ENCODE measurements at regions not wholly inside any gene's neighbourhood (a gene's known extent, or its start where the extent isn't known, plus 50 kb on each side); places are given as distances from the start of the nearest gene placed in this dataset.

- DNase-seq (ENCODE audit: low spot score): no peak
Observed at GRCh38 chr17:71142333-71142732, 973.0 kb downstream of the KCNJ2 start.

DNA sequence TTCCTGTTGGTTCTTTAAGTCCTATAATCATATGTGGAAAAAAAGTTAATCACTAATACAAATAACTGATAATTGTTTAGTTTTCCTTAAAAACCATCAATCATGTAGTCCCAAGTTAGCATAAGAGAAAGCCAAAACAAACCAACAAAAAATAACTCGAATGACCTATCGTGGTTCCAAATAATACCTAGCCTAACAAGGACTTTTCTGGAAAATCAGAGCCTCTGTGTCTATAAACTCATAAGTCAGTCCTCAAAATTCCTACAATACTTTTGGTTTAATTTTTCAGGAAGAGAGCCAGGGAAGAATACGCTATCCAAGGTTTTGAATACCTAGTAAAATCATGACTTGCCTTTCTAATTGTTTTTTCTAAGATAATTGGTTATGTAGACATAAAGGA, 975.3 kb upstream of the SOX9 start:
- DNase-seq (ENCODE audit: low spot score): no peak

DNA sequence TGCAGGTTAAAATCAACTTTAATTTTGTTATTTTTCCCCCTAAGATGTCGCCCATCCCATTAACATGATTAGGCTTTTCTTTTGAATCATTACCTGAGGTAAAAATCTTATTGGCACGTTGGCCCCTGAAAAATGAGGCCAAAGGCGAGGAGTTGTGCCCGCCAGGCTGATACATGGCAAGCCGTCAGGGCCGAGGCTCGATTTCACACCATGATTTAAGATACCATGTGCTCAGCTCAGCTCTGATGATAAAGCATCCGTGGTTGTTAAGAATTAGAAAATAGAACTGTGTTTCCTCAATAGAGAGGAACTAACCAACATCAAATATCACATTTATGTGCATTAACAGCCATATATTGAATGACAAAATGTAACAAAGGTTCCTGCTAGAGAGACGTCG, 972.9 kb upstream of the SOX9 start:
- DNase-seq (ENCODE audit: low spot score): no peak

DNA sequence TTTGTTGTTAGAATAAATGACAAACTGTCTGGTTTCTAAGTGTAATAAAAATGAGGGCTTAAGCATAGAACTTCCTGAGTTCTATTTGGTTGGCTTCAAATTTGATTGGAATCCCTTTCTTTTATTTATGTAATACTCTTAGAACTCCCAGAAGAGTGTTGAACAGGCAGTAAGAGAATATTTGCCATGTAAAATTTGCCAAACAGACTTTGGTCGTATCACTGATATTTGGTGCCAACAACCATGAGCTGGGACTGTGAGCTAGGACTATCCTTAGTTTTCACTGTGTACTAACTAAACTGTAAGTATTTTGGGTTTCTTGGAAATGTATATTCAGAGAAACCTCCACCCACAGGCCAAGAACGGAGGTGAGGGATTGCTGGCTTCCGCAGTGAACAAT, 971.2 kb upstream of the SOX9 start:
- DNase-seq (ENCODE audit: low spot score): no peak

DNA sequence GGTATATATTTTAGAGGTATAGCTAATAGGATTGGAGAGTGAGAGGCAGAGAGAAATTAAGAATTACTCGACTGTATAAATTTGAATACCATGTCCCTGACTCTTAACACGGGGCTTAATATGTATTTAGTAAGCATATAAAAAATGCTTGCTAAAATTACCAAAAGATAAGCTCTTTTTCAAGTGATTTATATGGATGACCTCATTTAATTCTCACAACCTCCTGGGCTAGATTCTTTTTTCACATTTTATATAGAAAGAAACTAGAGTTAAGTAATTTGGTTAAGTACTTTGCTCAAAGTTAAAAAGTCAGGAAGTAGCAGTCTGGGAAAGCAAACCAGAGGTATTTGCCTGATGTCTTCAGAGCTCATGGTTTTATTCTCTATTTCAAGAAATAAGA, 963.5 kb upstream of the SOX9 start:
- DNase-seq (ENCODE audit: low spot score): no peak

GRCh38 chr17:71158437-71158836, 962.4 kb upstream of the SOX9 start:
- no peak for DNase-seq (ENCODE audit: low spot score)

DNA sequence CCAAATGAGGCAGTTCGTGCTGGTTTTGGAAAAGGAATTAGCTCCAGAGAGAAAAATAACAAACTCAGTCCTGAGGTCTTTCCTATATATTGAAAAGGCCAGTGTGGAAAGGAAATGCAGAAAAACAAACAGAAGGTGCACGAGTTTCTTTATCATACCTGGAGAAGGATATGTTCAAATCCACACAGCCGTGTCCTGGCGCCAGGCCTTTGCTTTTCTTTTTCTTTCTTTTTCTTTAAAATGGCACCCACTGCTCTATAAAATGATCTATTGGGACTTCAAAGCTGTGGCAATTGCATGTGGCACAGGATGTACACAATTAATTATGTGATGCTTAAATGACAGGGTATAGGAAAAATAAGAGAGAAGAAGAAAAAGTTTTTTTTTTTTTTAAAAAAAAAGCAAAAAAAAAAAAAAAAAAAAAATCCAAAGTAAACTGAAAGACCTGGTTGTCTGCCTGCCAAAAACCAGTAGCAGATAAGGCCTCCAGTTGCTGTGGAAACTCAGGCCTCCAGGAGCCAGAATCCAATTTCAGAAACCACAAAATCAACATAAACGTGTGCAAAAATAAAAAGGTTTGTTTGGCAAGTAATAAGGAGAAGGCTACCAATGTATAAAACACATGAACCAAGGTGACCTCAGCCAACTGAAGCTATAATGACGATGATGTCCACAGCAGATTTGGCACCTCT, 957.6 kb upstream of the SOX9 start:
- no peak for DNase-seq (ENCODE audit: low spot score)

DNA sequence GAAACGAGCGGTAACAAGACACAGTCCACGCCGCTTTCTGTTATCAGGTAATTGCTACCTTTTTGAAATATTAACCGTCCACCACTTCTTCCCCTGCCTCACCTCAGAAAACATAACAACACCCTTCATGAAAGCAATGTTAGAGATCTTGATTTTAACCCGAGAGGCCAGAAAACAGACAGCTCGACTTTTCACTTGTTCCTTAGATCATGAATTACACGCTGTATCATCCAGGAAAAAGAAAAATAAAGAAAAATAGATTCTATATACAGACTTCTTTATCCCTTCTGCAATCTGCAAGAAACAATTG, 957.1 kb upstream of the SOX9 start:
- no peak for DNase-seq (ENCODE audit: low spot score)

DNA sequence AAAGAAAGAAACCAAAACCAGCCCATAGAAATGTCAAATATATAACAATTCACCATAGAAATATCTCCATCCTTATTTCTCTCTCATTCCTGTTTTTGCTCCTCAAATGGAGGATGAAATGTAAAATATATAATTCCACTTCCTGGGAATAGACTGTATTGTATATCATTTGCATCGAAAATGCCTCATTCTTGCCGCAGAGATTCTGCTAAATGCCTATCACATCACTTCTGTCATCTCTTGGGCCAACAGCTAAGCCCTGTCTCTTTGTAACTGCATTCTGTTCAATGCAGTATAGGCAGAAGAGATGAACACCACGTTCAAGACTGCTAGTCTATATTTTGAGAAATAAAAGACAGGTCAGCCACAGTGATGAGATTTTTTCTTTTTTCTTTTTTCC, 956.3 kb upstream of the SOX9 start:
- DNase-seq (ENCODE audit: low spot score): no peak

- DNase-seq (ENCODE audit: low spot score): no peak
Observed at GRCh38 chr17:71166311-71166710, 954.5 kb upstream of the SOX9 start.

- DNase-seq (ENCODE audit: low spot score): no peak
Observed at GRCh38 chr17:71168053-71168741, 952.6 kb upstream of the SOX9 start.

- DNase-seq (ENCODE audit: low spot score): no peak
Observed at GRCh38 chr17:71170070-71170469, 950.8 kb upstream of the SOX9 start.

DNA sequence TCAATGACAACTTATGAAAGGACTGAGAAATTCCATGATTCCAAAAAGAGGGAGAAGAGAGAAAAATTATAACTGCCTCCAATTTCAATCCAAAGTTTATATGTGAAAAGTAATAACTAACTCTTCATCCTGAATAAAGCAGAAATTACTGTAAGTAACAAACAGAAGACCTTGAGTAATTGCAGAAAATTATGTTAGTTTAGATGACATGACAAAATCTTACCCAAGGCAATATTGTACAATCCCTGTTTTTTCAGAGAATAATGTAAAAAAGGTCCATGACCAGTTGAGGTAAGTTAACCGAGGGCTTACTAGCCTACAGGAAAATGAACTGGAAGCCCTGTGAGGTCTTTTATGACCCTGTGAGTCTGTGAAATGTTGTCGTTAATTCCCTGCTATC, 949.5 kb upstream of the SOX9 start:
- DNase-seq (ENCODE audit: low spot score): no peak

- DNase-seq (ENCODE audit: low spot score): no peak
Observed at GRCh38 chr17:71173991-71174390, 946.8 kb upstream of the SOX9 start.

GRCh38 chr17:71176331-71176730, 944.5 kb upstream of the SOX9 start:
- no peak for DNase-seq (ENCODE audit: low spot score)

GRCh38 chr17:71176928-71177443, 943.8 kb upstream of the SOX9 start:
- DNase-seq (ENCODE audit: low spot score): no peak

DNA sequence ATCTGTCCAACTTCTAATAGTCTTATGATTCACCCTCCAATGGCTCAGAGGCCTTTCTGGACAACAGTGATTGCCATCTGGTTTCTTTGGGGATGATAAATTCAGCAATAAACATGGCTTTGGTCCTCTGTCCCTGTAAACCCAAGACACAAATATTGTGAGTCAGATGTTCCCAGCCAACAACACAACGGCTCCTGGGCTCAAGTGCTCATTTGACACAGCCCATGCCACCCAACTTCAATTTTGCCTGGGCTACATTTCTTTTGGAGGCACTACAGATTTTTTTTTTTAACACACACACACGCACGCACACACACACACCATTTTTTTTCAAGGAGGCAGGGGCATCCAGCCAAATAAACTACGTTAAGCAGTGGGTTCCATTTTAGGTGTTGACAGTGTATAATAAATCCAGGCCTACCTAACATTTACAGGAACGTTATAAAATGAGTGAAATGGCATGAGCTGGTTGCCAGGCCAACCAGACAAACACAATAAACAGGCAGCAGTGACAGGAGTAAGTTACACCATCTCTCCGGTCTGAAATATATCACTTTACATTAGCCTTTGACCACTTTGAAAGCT, 939.9 kb upstream of the SOX9 start:
- no peak for DNase-seq (ENCODE audit: low spot score)

DNA sequence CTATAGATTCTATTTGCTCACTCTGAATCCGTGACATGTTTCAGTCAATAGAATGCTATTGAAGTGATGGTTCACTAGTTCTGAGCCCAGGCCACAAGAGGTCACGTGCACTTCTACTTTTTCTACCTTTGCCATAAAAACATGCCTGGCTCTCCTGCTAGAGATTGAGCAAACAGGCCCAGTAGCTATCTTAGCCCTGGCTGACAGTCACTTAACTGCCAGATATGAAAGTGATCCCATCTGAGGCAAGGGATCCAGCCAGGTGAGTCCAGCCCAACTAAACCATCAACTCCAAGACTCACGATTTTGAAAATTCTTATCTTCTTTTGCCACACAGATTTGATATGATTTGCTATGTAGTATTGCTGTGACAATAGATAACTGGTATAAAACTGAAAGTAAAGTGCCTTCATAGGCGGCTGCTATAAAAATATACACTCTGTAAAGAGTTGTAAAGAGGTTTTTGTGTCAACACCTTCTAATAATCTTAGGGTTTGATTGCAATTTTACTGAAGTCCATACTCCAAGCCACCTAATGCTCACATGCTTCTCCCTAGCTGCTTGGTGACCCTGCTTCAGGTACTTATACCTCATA, 937.7 kb upstream of the SOX9 start:
- no peak for DNase-seq (ENCODE audit: low spot score)

- no peak for DNase-seq (ENCODE audit: low spot score)
Observed at GRCh38 chr17:71184716-71185115, 936.1 kb upstream of the SOX9 start.

DNA sequence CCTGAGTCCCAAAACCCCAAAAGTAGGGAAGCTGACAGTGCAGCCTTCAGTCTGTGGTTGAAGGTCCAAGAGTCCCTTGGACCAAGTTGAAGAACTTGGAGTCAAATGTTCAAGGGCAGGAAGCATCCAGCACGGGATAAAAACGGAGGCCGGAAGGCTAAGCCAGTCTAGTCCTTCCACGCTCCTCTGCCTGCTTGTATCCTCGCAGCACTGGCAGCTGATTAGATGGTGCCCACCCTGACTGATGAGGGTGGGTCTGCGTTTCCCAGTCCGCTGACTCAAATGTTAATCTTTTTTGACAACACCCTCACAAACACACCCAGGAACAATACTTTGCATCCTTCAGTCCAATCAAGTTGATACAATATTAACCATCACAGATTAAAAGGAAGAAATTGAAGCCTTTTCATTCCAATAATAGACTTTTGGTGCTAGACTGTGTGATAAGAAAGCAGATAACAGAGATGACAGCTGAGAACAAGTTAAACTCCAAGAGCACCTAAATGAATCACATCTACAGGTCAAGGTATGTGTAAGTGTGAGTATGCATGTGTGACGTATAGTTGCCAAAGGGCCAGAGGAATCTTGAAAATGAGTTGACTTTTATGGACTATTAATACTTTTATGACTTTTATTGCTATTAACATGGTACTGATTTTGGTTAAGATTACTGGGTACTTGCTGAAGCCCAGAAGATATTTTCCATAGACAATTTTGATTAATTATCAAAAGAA, 933.5 kb upstream of the SOX9 start:
- no peak for DNase-seq (ENCODE audit: low spot score)

- no peak for DNase-seq (ENCODE audit: low spot score)
Observed at GRCh38 chr17:71188811-71189492, 931.9 kb upstream of the SOX9 start.

DNA sequence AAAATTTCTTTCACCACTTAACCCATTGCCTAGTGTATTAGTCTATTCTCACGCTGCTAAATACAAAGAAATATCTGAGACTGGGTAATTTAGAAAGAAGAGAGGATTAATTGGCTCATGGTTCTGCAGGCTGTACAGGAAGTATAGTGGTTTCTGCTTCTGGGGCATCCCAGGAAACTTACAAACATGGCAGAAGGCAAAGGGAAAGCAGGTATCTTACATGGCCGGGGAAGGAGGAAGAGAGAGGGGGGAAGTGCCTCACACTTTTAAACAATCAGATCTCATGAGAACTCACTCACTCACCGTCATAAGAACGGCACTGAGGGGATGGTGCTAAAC, 931.4 kb upstream of the SOX9 start:
- no peak for DNase-seq (ENCODE audit: low spot score)
